Keratinocyte (primary cell): ENCODE measurements at regions not wholly inside any gene's neighbourhood (a gene's known extent, or its start where the extent isn't known, plus 50 kb on each side); places are given as distances from the start of the nearest gene placed in this dataset.

Experiments used
- CTCF ChIP-seq, 3 experiments: IDR thresholded peaks in 1 of 3; conservative IDR thresholded peaks in 1 of 3; optimal IDR thresholded peaks in 1 of 3; 2 replicates in 2 of 3; 3 replicates in 1 of 3; pipeline versions ENCODE3 to v1.5.1; 2011; ENCODE audit warnings: low read length in 3 of 3, mild to moderate bottlenecking in 3 of 3, moderate library complexity in 2 of 3, control low read depth in 1 of 3, inconsistent platforms in 1 of 3; ENCODE audit not compliant: insufficient read depth in 2 of 3; ENCODE audit errors: extremely low read depth in 1 of 3
- EZH2 ChIP-seq: IDR thresholded peaks from one replicate; pipeline ENCODE4 v1.6.1; 2012; ENCODE audit warnings: inconsistent platforms, mild to moderate bottlenecking, low read length, moderate library complexity

DNA sequence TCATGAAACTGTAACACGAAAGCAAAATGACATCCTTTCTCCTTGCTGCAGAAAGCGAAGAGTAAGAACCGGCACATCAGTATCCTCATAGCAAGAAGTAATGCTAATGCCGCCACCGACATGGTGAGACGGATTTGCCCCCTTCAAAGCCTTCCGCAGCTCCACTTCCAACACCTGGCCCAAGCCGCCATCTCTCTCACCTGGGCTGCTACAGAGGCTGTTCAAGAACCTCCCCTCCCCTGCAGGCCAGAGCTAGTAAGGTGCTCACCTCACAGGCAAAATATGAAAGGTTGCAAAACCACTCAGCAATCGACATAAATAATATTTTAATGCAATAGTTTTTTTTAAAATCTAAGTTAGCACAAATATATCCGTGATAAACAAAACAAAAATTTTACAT, 123.9 kb upstream of the FRMD4A start:
- no peak for TF ChIP-seq CTCF (optimal IDR thresholded peaks at IDR 0.05 in 1 of 3, IDR thresholded peaks at IDR 0.05 in 1 of 3, conservative IDR thresholded peaks at IDR 0.05 in 1 of 3; ENCODE audit: extremely low read depth in 1 of 3, insufficient read depth in 2 of 3, low read length in 3 of 3)
- TF ChIP-seq EZH2 = no peak
